Raji (cell line): ENCODE measurements at regions not wholly inside any gene's neighbourhood (a gene's known extent, or its start where the extent isn't known, plus 50 kb on each side); places are given as distances from the start of the nearest gene placed in this dataset.

ENCODE experiments used
- POLR2A ChIP-seq: IDR thresholded peaks from 2 replicates; pipeline ENCODE4 v1.6.1; 2011; ENCODE audit warnings: low read depth, low read length, control low read depth; ENCODE audit not compliant: insufficient read depth

- no peak for TF ChIP-seq POLR2A
Observed at GRCh38 chr13:39941236-39941635, 285.8 kb downstream of the COG6 start.

GRCh38 chr13:39941911-39942551 is 286.6 kb downstream of the COG6 start:
- no peak for TF ChIP-seq POLR2A

- no peak for TF ChIP-seq POLR2A
Observed at GRCh38 chr13:39942552-39943273, 287.3 kb downstream of the COG6 start.

GRCh38 chr13:39943711-39944110 is 288.2 kb downstream of the COG6 start:
- no peak for TF ChIP-seq POLR2A

GRCh38 chr13:39945226-39945625 is 289.8 kb downstream of the COG6 start:
- no peak for TF ChIP-seq POLR2A

- TF ChIP-seq POLR2A: no peak
Observed at GRCh38 chr13:39946769-39947168, 291.3 kb downstream of the COG6 start.

GRCh38 chr13:39951301-39951700 is 295.8 kb downstream of the COG6 start:
- TF ChIP-seq POLR2A: no peak

GRCh38 chr13:39952249-39953233 is 297.1 kb downstream of the COG6 start:
- no peak for TF ChIP-seq POLR2A

GRCh38 chr13:39954476-39954875 is 299.0 kb downstream of the COG6 start:
- TF ChIP-seq POLR2A: no peak

- TF ChIP-seq POLR2A: no peak
Observed at GRCh38 chr13:39955560-39955959, 300.1 kb downstream of the COG6 start.

GRCh38 chr13:39956036-39956435 is 300.6 kb downstream of the COG6 start:
- TF ChIP-seq POLR2A: no peak

GRCh38 chr13:39957868-39958677 is 302.6 kb downstream of the COG6 start:
- TF ChIP-seq POLR2A: no peak

GRCh38 chr13:39959497-39960144 is 304.2 kb downstream of the COG6 start:
- no peak for TF ChIP-seq POLR2A

- no peak for TF ChIP-seq POLR2A
Observed at GRCh38 chr13:39960191-39960590, 304.7 kb downstream of the COG6 start.
